Nephron (organoid): ENCODE measurements at regions not wholly inside any gene's neighbourhood (a gene's known extent, or its start where the extent isn't known, plus 50 kb on each side); places are given as distances from the start of the nearest gene placed in this dataset.
A peak's percentile ranks its signal among the peaks of the same experiment; 100 is the strongest.

Experiments used
- H3K27ac Mint-ChIP-seq, 3 experiments: 2 replicates each; pipeline ENCODE4 v1.8.0; 2020; ENCODE audit warnings: mixed read lengths in 3 of 3, mild to moderate bottlenecking in 2 of 3, moderate library complexity in 1 of 3
- H3K27me3 Mint-ChIP-seq: 2 replicates; pipeline ENCODE4 v1.8.0; 2021; ENCODE audit warnings: low read depth, mild to moderate bottlenecking, moderate library complexity, mixed read lengths
- H3K36me3 Mint-ChIP-seq: 2 replicates; pipeline ENCODE4 v1.8.0; 2020; ENCODE audit warnings: low read depth, mixed read lengths
- H3K4me1 Mint-ChIP-seq: 2 replicates; pipeline ENCODE4 v1.8.0; 2020; ENCODE audit warnings: mixed read lengths
- H3K4me3 Mint-ChIP-seq, 3 experiments: 2 replicates each; pipeline ENCODE4 v1.8.0; 2020; ENCODE audit warnings: mild to moderate bottlenecking in 3 of 3, mixed read lengths in 3 of 3, moderate library complexity in 2 of 3
- H3K9me3 Mint-ChIP-seq: 2 replicates; pipeline ENCODE4 v1.8.0; 2020; ENCODE audit warnings: mixed read lengths
- TF ChIP-seq, protein P1 (sequence below), 3 experiments: fragments of 200-600 bp; sonication (generic); IDR thresholded peaks; one replicate each; pipeline ENCODE4 v1.5.0; 2021; ENCODE audit warnings: antibody characterized with exemption in 3 of 3; ENCODE audit not compliant: unreplicated experiment in 3 of 3

DNA sequence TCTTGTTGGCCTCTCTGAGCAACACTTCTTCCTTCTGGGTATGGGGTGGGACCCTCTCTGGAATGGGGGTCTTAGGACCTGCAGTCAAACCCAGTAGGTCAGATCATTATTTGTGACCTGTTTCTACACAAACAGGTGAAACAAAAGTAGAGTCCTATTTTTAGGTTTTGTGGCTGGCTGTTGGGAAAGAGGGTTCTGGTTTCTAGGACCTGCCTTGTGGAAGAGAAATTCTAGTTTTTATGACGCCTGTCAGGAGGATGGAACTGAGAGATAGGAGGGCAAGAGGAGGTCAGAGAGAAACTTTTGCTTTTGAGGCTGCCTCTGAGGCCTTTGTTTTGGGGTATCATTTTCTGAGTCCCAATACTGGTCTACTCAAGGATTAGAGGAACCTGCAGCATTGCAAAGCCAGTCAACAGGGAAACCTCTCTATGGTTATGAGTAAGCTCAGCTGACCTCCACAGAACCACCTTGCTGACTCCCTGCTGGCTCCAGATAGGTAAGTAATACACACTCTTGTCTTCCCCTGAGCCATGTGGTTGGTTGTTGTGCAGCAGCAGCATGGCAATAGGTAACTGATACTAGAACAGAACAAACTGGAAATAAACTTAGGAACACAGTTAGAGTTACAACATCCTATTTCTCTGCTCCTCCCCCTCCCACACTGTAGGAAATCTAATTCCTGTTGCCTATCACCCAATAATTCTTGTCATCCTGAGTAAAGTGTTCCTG is 114.7 kb upstream of the VCX3B start:
- Mint-ChIP-seq H3K27me3 (no peaks in the 10 kb centered on the region), H3K4me1 (no peaks in the 10 kb centered on the region), H3K9me3 (no peaks in the 10 kb centered on the region), H3K27ac (no peak overlapping the region), H3K4me3 (no peak overlapping the region), H3K36me3 (no peaks in the 10 kb centered on the region)
- TF ChIP-seq, protein P1, sequence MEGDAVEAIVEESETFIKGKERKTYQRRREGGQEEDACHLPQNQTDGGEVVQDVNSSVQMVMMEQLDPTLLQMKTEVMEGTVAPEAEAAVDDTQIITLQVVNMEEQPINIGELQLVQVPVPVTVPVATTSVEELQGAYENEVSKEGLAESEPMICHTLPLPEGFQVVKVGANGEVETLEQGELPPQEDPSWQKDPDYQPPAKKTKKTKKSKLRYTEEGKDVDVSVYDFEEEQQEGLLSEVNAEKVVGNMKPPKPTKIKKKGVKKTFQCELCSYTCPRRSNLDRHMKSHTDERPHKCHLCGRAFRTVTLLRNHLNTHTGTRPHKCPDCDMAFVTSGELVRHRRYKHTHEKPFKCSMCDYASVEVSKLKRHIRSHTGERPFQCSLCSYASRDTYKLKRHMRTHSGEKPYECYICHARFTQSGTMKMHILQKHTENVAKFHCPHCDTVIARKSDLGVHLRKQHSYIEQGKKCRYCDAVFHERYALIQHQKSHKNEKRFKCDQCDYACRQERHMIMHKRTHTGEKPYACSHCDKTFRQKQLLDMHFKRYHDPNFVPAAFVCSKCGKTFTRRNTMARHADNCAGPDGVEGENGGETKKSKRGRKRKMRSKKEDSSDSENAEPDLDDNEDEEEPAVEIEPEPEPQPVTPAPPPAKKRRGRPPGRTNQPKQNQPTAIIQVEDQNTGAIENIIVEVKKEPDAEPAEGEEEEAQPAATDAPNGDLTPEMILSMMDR (IDR thresholded peaks at IDR 0.05; ENCODE audit: unreplicated experiment in 3 of 3), result no peak

DNA sequence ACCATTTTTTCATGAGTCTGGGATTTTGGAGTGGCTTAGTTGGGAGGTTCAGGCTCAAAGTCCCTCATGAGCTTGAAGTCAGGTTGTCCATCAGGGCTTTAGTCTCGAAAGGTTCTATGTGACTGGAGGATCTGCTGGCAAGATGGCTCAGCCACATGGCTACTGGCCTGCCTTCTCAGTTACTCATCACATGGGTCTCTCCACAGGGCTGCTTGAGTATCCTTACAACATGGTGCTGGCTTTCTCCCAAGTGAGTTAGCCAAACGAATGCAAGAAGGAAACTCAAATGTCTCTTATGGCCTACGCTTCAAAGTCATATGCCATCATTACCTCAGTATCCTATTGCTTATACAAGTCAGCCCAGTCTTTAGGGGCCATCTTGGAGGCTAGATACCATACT is 106.3 kb upstream of the VCX3B start:
- H3K27me3 Mint-ChIP-seq, result no peaks in the 10 kb centered on the region
- no peak overlapping the region for H3K27ac Mint-ChIP-seq
- H3K9me3 Mint-ChIP-seq, result peaks cover 2% of the 10 kb centered on the region
- TF ChIP-seq, protein P1 (IDR thresholded peaks at IDR 0.05; ENCODE audit: unreplicated experiment in 3 of 3), result no peak
- no peak overlapping the region for H3K4me3 Mint-ChIP-seq
- H3K36me3 Mint-ChIP-seq, result no peaks in the 10 kb centered on the region
- H3K4me1 Mint-ChIP-seq, result no peaks in the 10 kb centered on the region

DNA sequence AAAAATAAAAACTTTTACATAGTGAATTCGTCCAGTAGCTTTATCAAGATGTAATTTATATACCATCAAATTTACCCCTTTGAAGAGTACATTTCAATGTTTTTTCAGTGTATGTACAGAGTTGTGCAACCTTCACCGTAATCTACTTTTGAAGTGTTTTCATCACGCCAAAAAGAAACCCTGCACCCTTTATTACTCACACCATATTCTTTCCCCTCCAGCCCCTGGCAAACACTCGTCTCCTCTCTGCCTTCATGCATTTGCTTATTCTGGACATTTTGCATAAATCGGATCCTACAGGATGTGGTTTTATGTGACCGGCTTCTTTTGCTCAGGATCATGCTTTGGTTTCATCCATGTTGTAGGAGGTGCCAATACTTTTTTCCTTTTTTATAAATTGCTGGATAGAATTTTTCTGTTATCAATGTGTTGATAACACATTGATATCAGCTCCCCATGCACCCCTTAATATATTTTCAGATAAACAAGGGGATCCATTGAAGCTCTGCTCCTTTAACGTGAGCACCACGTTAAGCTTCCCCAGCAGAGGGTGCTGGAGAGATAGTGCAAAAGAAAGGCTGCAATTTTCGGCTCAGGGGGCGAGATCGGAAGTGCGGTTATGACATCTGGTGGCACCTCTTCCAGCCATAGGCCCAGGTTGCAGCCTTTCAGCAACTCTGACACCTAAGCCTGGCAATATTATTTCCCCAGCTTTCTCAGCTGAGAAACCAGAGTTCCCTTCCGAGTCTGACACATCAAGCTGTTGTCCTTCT is 100.1 kb upstream of the VCX3B start:
- H3K36me3 Mint-ChIP-seq, result no peaks in the 10 kb centered on the region
- peaks cover 2% of the 10 kb centered on the region for H3K9me3 Mint-ChIP-seq
- H3K4me1 Mint-ChIP-seq, result peaks cover 17% of the 10 kb centered on the region
- H3K4me3 Mint-ChIP-seq, result no peak overlapping the region
- H3K27ac Mint-ChIP-seq, result no peak overlapping the region
- TF ChIP-seq, protein P1 (IDR thresholded peaks at IDR 0.05; ENCODE audit: unreplicated experiment in 3 of 3), result peak in 2 of 3 experiments; percentile 32 to 41
- no peaks in the 10 kb centered on the region for H3K27me3 Mint-ChIP-seq

DNA sequence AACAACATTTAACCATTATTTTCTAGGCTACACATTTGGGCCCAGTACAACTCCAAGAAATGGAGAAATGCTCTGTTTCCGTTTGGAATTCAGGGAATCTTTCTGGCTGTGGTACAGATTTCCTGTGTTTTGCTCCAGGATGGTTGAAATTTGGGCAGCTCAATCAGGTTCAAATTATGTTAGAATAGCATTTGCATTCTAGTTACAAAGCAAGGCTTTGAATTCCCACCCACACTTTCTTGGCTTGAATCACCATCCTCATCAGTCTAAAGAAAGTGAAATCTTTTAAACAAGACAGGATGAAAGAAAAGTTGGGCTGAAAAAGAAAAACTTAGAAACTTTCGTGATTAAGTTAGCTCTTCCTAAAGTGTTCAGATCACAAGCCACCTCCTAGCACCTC is 98.1 kb upstream of the VCX3B start:
- TF ChIP-seq, protein P1 (IDR thresholded peaks at IDR 0.05; ENCODE audit: unreplicated experiment in 3 of 3), result no peak
- peaks cover 17% of the 10 kb centered on the region for H3K4me1 Mint-ChIP-seq
- no peak overlapping the region for H3K4me3 Mint-ChIP-seq
- no peaks in the 10 kb centered on the region for H3K36me3 Mint-ChIP-seq
- no peaks in the 10 kb centered on the region for H3K27me3 Mint-ChIP-seq
- peaks cover 2% of the 10 kb centered on the region for H3K9me3 Mint-ChIP-seq
- peak overlapping the region in 1 of 3 experiments; percentile 59 for H3K27ac Mint-ChIP-seq

DNA sequence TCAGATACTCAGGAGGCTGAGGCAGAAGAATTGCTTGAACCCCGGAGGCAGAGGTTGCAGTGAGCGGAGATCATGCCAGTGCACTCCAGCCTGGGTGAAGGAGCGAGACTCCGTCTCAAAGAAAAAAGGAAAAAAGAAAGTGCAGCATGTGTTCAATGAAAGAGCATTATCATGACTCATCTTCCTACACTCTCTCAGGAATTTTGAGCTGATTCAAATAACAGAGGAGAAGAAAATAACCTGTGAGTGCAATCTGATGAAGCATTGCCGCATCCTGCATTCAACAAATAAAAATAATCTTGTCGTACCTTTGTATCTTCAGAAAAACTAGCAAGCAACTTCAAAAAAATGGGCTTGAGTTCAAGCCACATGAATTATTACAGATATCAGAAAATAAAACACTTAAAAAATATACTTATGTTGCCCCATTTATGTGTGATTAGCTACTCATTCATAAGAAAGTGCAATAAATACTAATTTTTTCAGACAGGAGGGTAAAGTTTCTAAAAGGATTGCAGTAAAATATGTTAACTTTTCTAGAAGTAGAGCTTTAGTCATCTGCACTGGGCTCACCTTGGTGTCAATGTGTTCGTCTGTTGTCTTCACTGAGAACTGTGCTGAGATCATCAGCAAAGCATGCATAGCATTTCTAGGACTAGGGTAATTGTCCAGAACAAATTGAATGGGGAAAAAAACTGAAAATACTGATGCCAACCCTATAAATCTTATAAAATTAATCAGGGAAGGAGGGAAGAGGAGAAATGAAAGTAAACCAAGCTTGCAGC is 90.4 kb upstream of the VCX3B start:
- TF ChIP-seq, protein P1 (IDR thresholded peaks at IDR 0.05; ENCODE audit: unreplicated experiment in 3 of 3), result no peak
- peaks cover 21% of the 10 kb centered on the region for H3K9me3 Mint-ChIP-seq
- no peaks in the 10 kb centered on the region for H3K27me3 Mint-ChIP-seq
- H3K36me3 Mint-ChIP-seq, result no peaks in the 10 kb centered on the region
- peaks cover 8% of the 10 kb centered on the region for H3K4me1 Mint-ChIP-seq
- H3K4me3 Mint-ChIP-seq, result no peak overlapping the region
- H3K27ac Mint-ChIP-seq, result no peak overlapping the region
